Neural progenitor cell (in vitro differentiated cells): ENCODE measurements at regions not wholly inside any gene's neighbourhood (a gene's known extent, or its start where the extent isn't known, plus 50 kb on each side); places are given as distances from the start of the nearest gene placed in this dataset.

Source experiments
- CTCF ChIP-seq: fragments of 200-600 bp; sonication (generic); IDR thresholded peaks from 2 replicates; pipeline ENCODE4 v1.5.1; 2017; ENCODE audit warnings: antibody characterized with exemption, mild to moderate bottlenecking
- EZH2 ChIP-seq: fragments of 200-600 bp; sonication (generic); IDR thresholded peaks from 2 replicates; pipeline ENCODE4 v1.6.1; 2017; ENCODE audit warnings: antibody characterized with exemption, mild to moderate bottlenecking, moderate library complexity
- EZH2phosphoT487 ChIP-seq: fragments of 200-600 bp; sonication (generic); IDR thresholded peaks from 2 replicates; pipeline ENCODE4 v1.6.1; 2017; ENCODE audit warnings: antibody characterized with exemption

- TF ChIP-seq CTCF = no peak
- no peak for TF ChIP-seq EZH2phosphoT487
- no peak for TF ChIP-seq EZH2
Observed at GRCh38 chr14:28626780-28627179, 139.8 kb upstream of the FOXG1 start.
